GM12892 (cell line): ENCODE measurements at regions not wholly inside any gene's neighbourhood (a gene's known extent, or its start where the extent isn't known, plus 50 kb on each side); places are given as distances from the start of the nearest gene placed in this dataset.
"Not testable (repeated sequence)": the region's sequence is repeated elsewhere in the genome, so short reads cannot be mapped to it uniquely, and the experiment has no call there.

ENCODE experiments used
- DNase-seq: peaks from one replicate; pipeline ENCODE4 v3.0.0; 2011; ENCODE audit not compliant: insufficient read length
- FAIRE-seq: peaks from 2 replicates; lab custom pipeline; 2011; peaks lifted over from hg19 to GRCh38; lab: Jason Lieb, UNC
- POLR2A ChIP-seq: IDR thresholded peaks from 2 replicates; pipeline ENCODE4 v1.6.1; 2011; ENCODE audit warnings: low read depth, low read length, control low read depth
- POLR2AphosphoS5 ChIP-seq: IDR thresholded peaks from 2 replicates; pipeline ENCODE4 v1.6.1; 2011; ENCODE audit warnings: low read depth, low read length, control low read depth
- TAF1 ChIP-seq: IDR thresholded peaks from 2 replicates; pipeline ENCODE4 v1.6.1; 2011; ENCODE audit warnings: low read depth, mild to moderate bottlenecking, control low read depth, low read length, borderline replicate concordance

- TF ChIP-seq POLR2AphosphoS5 (no peak), TAF1 (no peak)
- DNase-seq (no peak), FAIRE-seq (no peak)
Observed at GRCh38 chr7:68216051-68216450, 1219.4 kb downstream of the TYW1 start.

GRCh38 chr7:68217426-68217825 is 1220.8 kb downstream of the TYW1 start:
- TF ChIP-seq POLR2A (no peak), POLR2AphosphoS5 (no peak), TAF1 (no peak)
- FAIRE-seq: no peak
- no peak for DNase-seq

- TF ChIP-seq POLR2AphosphoS5 (no peak), TAF1 (no peak), POLR2A (no peak)
- FAIRE-seq: no peak
- no peak for DNase-seq
Observed at GRCh38 chr7:68218461-68218860, 1221.8 kb downstream of the TYW1 start.

DNA sequence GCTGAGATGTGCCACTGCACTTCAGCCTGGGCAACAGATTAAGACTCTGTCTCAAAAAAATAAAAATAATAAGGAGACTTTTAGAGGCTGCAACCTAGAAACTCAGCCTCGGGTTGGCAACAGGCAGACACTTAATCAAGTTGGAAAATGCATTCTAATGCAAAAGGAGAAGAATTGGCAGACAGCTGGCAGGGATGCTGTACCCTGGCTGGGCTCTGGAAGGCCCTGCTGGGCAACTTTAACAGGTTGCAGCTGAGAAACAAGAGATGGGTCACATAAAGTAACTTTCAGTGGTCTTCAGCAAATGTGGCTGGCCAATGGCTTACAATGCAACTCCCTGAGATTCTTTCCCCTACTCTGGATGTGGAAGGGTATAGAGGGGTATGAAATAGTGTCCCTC is 1225.7 kb downstream of the TYW1 start:
- TF ChIP-seq TAF1 (no peak), POLR2A (no peak), POLR2AphosphoS5 (no peak)
- FAIRE-seq (no peak), DNase-seq (no peak)

GRCh38 chr7:68224041-68224741 is 1227.6 kb downstream of the TYW1 start:
- DNase-seq (no peak), FAIRE-seq (no peak)
- TF ChIP-seq POLR2AphosphoS5 (no peak), POLR2A (no peak), TAF1 (no peak)

- FAIRE-seq, DNase-seq: not testable (repeated sequence)
Observed at GRCh38 chr7:68231011-68231410, 1234.4 kb downstream of the TYW1 start.

- TF ChIP-seq TAF1 (no peak), POLR2A (no peak), POLR2AphosphoS5 (no peak)
- FAIRE-seq: no peak
- no peak for DNase-seq
Observed at GRCh38 chr7:68235937-68236336, 1239.3 kb downstream of the TYW1 start.

DNA sequence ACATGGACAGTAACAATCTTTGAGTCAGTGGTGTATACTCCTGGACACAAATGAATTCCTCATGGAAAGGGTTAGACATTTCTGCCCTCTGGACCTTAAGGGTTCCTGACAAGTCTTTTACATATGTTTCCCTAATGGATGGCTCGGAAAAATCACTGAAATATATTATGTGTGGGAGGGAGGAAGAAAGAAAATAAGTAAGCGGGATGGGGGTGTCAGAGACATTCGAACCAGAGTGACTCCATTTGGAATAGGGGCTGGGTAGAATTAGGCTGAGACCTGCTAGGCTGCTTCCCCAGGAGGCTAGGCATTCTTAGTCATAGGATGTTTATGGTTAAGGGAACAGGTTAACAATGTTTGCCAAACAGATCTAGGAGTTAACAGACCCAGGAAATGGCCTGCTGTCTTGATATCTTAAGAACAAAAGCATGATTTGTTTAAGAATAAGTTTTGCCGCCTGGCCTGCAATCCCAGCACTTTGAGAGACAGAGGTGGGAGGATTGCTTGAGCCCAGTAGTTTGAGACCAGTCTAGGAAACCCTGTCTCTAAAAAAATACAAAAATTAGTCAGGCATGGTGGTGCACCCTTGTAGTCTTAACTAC is 1241.7 kb downstream of the TYW1 start:
- DNase-seq (no peak), FAIRE-seq (no peak)
- TF ChIP-seq TAF1 (no peak), POLR2A (no peak), POLR2AphosphoS5 (no peak)

GRCh38 chr7:68243128-68243527 is 1246.5 kb downstream of the TYW1 start:
- no peak for DNase-seq
- FAIRE-seq: no peak
- TF ChIP-seq POLR2A: no peak

DNA sequence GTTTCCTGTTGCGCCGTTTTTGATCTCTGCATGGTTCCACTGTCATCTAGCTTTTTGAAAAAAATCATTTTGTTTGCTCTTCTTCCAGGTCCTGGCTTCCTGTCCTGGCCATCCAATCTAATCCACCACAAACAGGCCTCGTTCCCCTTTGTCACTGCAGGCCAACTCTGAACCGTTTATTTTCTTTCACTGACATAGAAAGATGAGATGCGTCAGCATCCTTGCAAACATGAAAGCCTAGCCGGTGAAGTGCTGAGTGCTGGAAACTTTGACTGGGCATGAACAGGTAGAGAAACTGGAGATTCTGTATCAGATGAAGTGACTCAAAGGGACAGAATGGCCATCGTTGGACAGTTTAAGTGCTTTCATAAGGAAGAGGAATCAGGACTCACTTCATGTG is 1247.8 kb downstream of the TYW1 start:
- FAIRE-seq: no peak
- TF ChIP-seq TAF1 (no peak), POLR2AphosphoS5 (no peak), POLR2A (no peak)
- DNase-seq: no peak

- DNase-seq (no peak), FAIRE-seq (no peak)
- TF ChIP-seq TAF1 (no peak), POLR2AphosphoS5 (no peak), POLR2A (no peak)
Observed at GRCh38 chr7:68245688-68246087, 1249.1 kb downstream of the TYW1 start.

GRCh38 chr7:68246189-68246633 is 1249.6 kb downstream of the TYW1 start:
- DNase-seq (no peak), FAIRE-seq (no peak)
- TF ChIP-seq POLR2A: no peak

GRCh38 chr7:68247126-68247525 is 1250.5 kb downstream of the TYW1 start:
- TF ChIP-seq POLR2AphosphoS5 (no peak), POLR2A (no peak), TAF1 (no peak)
- no peak for FAIRE-seq
- no peak for DNase-seq
